Effector memory CD8-positive, alpha-beta T cell (primary cell): ENCODE measurements at regions not wholly inside any gene's neighbourhood (a gene's known extent, or its start where the extent isn't known, plus 50 kb on each side); places are given as distances from the start of the nearest gene placed in this dataset.

Experiments
- ATAC-seq: fragments of 150-1000 bp; cut with Tn5 transposase; replicated peaks from 2 replicates; pipeline ENCODE4 v1.10.0; 2021; ENCODE audit warnings: mild to moderate bottlenecking, moderate library complexity
- DNase-seq, 3 experiments: peaks; one replicate each; pipeline ENCODE4 v3.0.0; 2021
- H3K27ac Mint-ChIP-seq, 2 donors: one replicate each; pipeline ENCODE4 v1.8.0; 2022; ENCODE audit warnings: mild to moderate bottlenecking in 2 of 2, mixed read lengths in 2 of 2, moderate library complexity in 2 of 2
- H3K27me3 Mint-ChIP-seq, 2 donors: one replicate each; pipeline ENCODE4 v1.8.0; 2022; ENCODE audit warnings: mixed read lengths in 2 of 2
- H3K36me3 Mint-ChIP-seq: one replicate; pipeline ENCODE4 v1.8.0; 2022; ENCODE audit warnings: mild to moderate bottlenecking, moderate library complexity, mixed read lengths; ENCODE audit not compliant: insufficient read depth
- H3K4me1 Mint-ChIP-seq, 2 donors: one replicate each; pipeline ENCODE4 v1.8.0; 2022; ENCODE audit warnings: low read depth in 2 of 2, mixed read lengths in 2 of 2
- H3K4me3 Mint-ChIP-seq, 2 donors: one replicate each; pipeline ENCODE4 v1.8.0; 2022; ENCODE audit warnings: mild to moderate bottlenecking in 2 of 2, mixed read lengths in 2 of 2, moderate library complexity in 2 of 2
- H3K9me3 Mint-ChIP-seq, 2 donors: one replicate each; pipeline ENCODE4 v1.8.0; 2022; ENCODE audit warnings: mixed read lengths in 2 of 2

- Mint-ChIP-seq H3K27ac (peak overlapping the region in 1 of 2 donors; percentile 5), H3K4me3 (no peak overlapping the region), H3K4me1 (peaks cover 19 to 28% of the 10 kb centered on the region in 2 donors), H3K27me3 (peaks cover 0 to 7% of the 10 kb centered on the region in 2 donors), H3K36me3 (no peaks in the 10 kb centered on the region), H3K9me3 (no peaks in the 10 kb centered on the region)
- DNase-seq (no peak), ATAC-seq (no peak)
Observed at GRCh38 chr6:16839631-16840179, 78.4 kb upstream of the ATXN1 start.

GRCh38 chr6:16837217-16837972 lies 76.1 kb upstream of the ATXN1 start:
- peak overlapping the region; percentile 69 to 95 for H3K27ac Mint-ChIP-seq
- H3K9me3 Mint-ChIP-seq = no peaks in the 10 kb centered on the region
- peak overlapping the region; percentile 71 to 87 for H3K4me3 Mint-ChIP-seq
- ATAC-seq (peak; percentile 79), DNase-seq (no peak)
- peaks cover 0 to 5% of the 10 kb centered on the region in 2 donors for H3K27me3 Mint-ChIP-seq
- peaks cover 19 to 28% of the 10 kb centered on the region in 2 donors for H3K4me1 Mint-ChIP-seq
- H3K36me3 Mint-ChIP-seq = no peaks in the 10 kb centered on the region

- Mint-ChIP-seq H3K4me1 (peaks cover 19 to 28% of the 10 kb centered on the region in 2 donors), H3K36me3 (no peaks in the 10 kb centered on the region), H3K27ac (peak overlapping the region; percentile 69 to 95), H3K9me3 (no peaks in the 10 kb centered on the region), H3K4me3 (peak overlapping the region; percentile 71 to 87), H3K27me3 (peaks cover 0 to 13% of the 10 kb centered on the region in 2 donors)
- peak; percentile 68 for ATAC-seq
- peak in 1 of 3 experiments; percentile 12 for DNase-seq
Observed at GRCh38 chr6:16836144-16836981, 75.1 kb upstream of the ATXN1 start.

DNA sequence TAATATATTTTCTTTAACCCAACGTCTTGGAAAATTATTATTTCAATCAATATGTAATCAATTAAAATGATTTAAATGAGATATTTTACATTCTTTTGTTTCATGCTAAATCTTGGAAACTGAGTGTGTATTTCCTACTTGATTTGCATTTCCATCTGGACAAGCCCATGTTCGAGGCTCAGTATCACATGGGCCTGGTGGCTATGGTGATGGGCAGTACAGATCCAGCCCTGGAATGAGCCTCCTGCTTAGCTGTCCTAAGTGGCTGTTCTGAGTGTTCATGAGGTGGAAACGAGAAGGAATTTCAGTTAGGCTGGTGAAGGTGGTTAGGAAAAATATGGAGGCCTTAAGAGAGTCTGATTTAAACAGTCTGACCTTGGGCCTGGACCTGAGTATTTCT lies 73.0 kb upstream of the ATXN1 start:
- no peak for ATAC-seq
- Mint-ChIP-seq H3K4me1 (peaks cover 19 to 28% of the 10 kb centered on the region in 2 donors), H3K36me3 (no peaks in the 10 kb centered on the region), H3K27ac (no peak overlapping the region), H3K27me3 (peaks cover 0 to 13% of the 10 kb centered on the region in 2 donors), H3K9me3 (no peaks in the 10 kb centered on the region), H3K4me3 (no peak overlapping the region)
- DNase-seq = no peak

- Mint-ChIP-seq H3K4me1 (peaks cover 13 to 17% of the 10 kb centered on the region in 2 donors), H3K27ac (no peak overlapping the region)
Observed at GRCh38 chr6:16832721-16833120, 71.5 kb upstream of the ATXN1 start.

GRCh38 chr6:16832043-16832567 lies 70.8 kb upstream of the ATXN1 start:
- H3K27ac Mint-ChIP-seq = no peak overlapping the region
- ATAC-seq (no peak), DNase-seq (no peak)
- no peaks in the 10 kb centered on the region for H3K9me3 Mint-ChIP-seq
- no peaks in the 10 kb centered on the region for H3K36me3 Mint-ChIP-seq
- H3K27me3 Mint-ChIP-seq = peaks cover 0 to 13% of the 10 kb centered on the region in 2 donors
- H3K4me3 Mint-ChIP-seq = no peak overlapping the region
- H3K4me1 Mint-ChIP-seq = peaks cover 9 to 11% of the 10 kb centered on the region in 2 donors

More at GRCh38 chr6:16832721-16833120, 71.5 kb upstream of the ATXN1 start:
- ATAC-seq (no peak), DNase-seq (no peak)
- H3K27me3 Mint-ChIP-seq = peaks cover 0 to 13% of the 10 kb centered on the region in 2 donors
- no peaks in the 10 kb centered on the region for H3K9me3 Mint-ChIP-seq
- H3K36me3 Mint-ChIP-seq = no peaks in the 10 kb centered on the region
- H3K4me3 Mint-ChIP-seq = no peak overlapping the region

GRCh38 chr6:16831136-16831535 lies 69.9 kb upstream of the ATXN1 start:
- H3K36me3 Mint-ChIP-seq = no peaks in the 10 kb centered on the region
- H3K27me3 Mint-ChIP-seq = peaks cover 0 to 13% of the 10 kb centered on the region in 2 donors
- ATAC-seq (no peak), DNase-seq (no peak)
- no peak overlapping the region for H3K27ac Mint-ChIP-seq
- no peak overlapping the region for H3K4me3 Mint-ChIP-seq
- peaks cover 0 to 1% of the 10 kb centered on the region in 2 donors for H3K4me1 Mint-ChIP-seq
- no peaks in the 10 kb centered on the region for H3K9me3 Mint-ChIP-seq

GRCh38 chr6:16828058-16828457 lies 66.8 kb upstream of the ATXN1 start:
- Mint-ChIP-seq H3K27me3 (peaks cover 0 to 17% of the 10 kb centered on the region in 2 donors), H3K9me3 (no peaks in the 10 kb centered on the region), H3K27ac (no peak overlapping the region), H3K36me3 (no peaks in the 10 kb centered on the region), H3K4me3 (no peak overlapping the region), H3K4me1 (no peaks in the 10 kb centered on the region)
- ATAC-seq = no peak
- DNase-seq = no peak

GRCh38 chr6:16827627-16828026 lies 66.4 kb upstream of the ATXN1 start:
- H3K36me3 Mint-ChIP-seq = no peaks in the 10 kb centered on the region
- H3K27ac Mint-ChIP-seq = no peak overlapping the region
- H3K4me1 Mint-ChIP-seq = no peaks in the 10 kb centered on the region
- H3K9me3 Mint-ChIP-seq = no peaks in the 10 kb centered on the region
- peaks cover 0 to 18% of the 10 kb centered on the region in 2 donors for H3K27me3 Mint-ChIP-seq
- DNase-seq (no peak), ATAC-seq (no peak)
- no peak overlapping the region for H3K4me3 Mint-ChIP-seq

DNA sequence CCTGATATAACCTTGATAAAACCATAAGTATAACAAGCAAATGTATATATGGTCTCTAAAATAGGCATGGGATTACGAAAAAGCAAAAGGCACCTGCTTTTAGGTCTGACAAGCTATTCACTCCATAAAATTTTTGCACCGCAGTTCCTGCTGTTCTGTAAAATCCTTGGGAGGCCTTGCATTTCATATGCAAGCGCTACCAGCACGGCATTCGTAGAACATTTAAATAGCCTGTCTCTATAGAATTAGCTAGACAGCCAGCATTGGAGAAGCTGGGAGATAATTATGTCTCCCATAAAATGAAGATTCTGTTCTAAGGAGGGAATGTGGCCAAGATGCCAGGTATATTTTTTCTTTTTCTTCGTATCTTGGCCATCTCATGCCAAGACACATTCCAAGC lies 64.5 kb upstream of the ATXN1 start:
- H3K36me3 Mint-ChIP-seq = no peaks in the 10 kb centered on the region
- H3K4me3 Mint-ChIP-seq = no peak overlapping the region
- H3K4me1 Mint-ChIP-seq = no peaks in the 10 kb centered on the region
- no peaks in the 10 kb centered on the region for H3K9me3 Mint-ChIP-seq
- peaks cover 2 to 17% of the 10 kb centered on the region in 2 donors for H3K27me3 Mint-ChIP-seq
- no peak overlapping the region for H3K27ac Mint-ChIP-seq
- ATAC-seq (no peak), DNase-seq (no peak)

DNA sequence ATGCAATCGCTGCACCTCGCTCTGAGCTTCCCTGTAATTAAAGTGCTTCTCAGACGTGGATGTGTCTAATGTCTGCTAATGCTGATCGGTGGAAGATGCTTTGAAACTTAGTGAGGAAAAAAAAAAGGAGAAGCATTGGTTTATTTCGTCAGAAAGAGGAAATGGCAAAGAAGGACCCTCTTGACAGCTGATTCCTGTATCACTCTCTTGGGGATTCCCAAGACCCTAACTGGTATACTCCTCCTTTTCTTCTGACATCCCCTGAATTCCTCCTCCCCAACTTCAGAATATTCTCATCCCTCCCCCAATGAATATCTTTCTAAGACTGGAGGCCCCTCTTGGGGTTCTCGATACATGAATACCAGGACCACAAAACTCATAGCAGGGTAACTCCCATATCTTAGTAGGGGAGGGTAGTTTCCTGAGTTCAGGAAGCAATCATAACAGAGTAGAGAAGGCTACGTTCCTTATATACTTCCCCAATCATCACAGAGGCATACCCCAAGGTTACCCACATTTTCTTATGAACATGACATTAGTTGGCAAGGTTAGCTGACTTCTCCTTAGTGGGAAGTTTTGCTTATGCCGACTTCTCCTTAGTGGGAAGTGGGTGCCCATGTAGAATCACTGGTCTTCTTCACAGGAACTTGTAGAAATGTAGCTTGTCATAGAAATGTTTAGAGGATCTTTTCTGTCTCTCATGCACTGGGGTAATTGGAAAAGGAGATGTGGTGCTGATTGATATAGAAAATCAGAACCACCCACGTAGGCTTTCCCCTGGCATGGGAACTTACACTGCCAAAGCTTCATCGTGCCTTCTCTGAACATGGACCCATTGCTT lies 63.8 kb upstream of the ATXN1 start:
- no peak overlapping the region for H3K4me3 Mint-ChIP-seq
- ATAC-seq = no peak

GRCh38 chr6:16823718-16824352 lies 62.6 kb upstream of the ATXN1 start:
- no peaks in the 10 kb centered on the region for H3K9me3 Mint-ChIP-seq
- H3K36me3 Mint-ChIP-seq = no peaks in the 10 kb centered on the region
- ATAC-seq = no peak
- peaks cover 7 to 36% of the 10 kb centered on the region in 2 donors for H3K27me3 Mint-ChIP-seq
- no peak overlapping the region for H3K27ac Mint-ChIP-seq
- DNase-seq = no peak
- H3K4me1 Mint-ChIP-seq = no peaks in the 10 kb centered on the region
- H3K4me3 Mint-ChIP-seq = no peak overlapping the region

More for the DNA sequence above, 63.8 kb upstream of the ATXN1 start:
- H3K27me3 Mint-ChIP-seq = peaks cover 7 to 24% of the 10 kb centered on the region in 2 donors
- no peaks in the 10 kb centered on the region for H3K9me3 Mint-ChIP-seq
- H3K4me1 Mint-ChIP-seq = no peaks in the 10 kb centered on the region
- no peak overlapping the region for H3K27ac Mint-ChIP-seq
- H3K36me3 Mint-ChIP-seq = no peaks in the 10 kb centered on the region
- DNase-seq = no peak
